Suppressor macrophage treated with lipopolysaccharide for 1 hour (primary cell): ENCODE measurements at regions not wholly inside any gene's neighbourhood (a gene's known extent, or its start where the extent isn't known, plus 50 kb on each side); places are given as distances from the start of the nearest gene placed in this dataset.
A peak's percentile ranks its signal among the peaks of the same experiment; 100 is the strongest.

Experiments
- DNase-seq, 3 donors: peaks; one replicate each; pipeline ENCODE4 v3.0.0-alpha.2; 2020 to 2022

DNA sequence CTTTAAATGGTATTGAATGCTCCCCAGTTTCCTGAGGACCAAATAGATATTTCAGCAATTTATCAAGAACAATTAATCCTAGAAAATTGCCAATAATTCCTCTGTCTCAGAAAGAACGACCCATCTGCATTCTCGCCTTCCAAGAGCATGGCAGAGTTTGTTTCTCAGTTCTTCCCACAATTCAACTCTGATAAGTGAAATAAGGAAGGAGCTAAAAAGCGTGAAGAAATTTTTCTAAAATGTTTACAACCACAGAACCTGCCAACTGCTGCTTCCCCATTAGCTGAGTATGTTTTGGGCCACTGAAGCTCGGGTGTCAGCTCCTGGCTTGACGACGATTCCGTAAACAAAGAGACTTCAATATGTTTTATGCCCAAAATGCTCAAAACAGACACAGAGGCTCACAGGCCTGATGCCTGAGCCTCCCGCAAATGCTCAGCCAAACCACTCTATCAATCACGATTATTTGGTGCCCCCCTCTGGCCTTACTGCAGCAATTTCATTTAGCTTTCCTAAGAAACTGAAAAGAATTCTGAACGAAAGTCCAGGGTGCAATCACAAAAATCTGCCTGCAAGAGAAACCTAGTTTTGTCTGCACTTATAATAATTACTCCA lies 259.2 kb upstream of the CCDC54 start:
- peak; percentile 16 to 37 (median 23) for DNase-seq

- DNase-seq = no peak
Measured at GRCh38 chr3:107124885-107125284, 252.4 kb upstream of the CCDC54 start.

DNA sequence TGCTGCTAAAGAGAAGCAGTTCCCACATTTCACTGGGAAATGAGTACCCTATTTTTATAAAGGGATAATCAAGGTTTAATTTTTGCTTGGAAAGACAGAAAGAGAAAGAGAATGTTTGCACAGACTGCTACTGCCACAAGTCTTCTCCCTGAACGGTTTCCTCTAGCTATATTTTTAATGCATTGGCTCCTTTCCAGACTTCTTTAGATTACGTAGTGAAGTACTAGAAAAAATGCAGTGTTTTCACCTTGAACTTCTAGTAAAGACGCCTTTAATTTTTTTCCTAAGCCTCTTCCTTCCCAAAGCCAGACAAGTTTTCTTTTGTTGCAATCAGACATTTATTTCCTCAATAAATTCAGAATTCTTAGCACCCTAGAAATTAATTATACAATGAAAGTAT lies 248.3 kb upstream of the CCDC54 start:
- DNase-seq = no peak

DNA sequence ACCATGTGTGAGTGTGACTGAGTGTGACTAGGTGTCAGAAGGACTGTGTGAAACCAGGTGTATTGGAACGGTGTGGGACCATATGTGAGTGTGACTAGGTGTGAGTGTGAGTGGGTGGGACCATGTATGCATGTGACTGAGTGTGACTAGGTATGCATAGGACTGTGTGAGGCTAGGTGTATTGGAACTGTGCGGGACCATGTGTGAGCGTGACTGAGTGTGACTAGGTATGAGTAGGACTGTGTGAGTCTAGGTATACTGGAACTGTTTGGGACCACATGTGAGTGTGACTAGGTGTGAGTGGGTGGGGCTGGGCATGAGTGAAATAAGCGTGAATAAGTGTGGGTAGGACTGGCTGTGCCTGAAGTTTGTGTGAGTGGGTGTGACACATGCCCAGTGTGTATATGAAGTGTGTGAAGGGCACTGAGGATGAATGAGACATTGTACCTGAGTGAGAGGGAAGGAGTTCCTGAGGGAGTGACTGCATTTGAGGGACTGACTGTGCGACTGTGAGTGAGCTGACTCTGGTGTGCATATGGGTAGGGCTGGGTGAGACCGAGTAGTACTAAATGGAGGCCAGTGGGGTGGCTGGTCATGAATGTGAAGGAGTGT lies 247.0 kb upstream of the CCDC54 start:
- DNase-seq = no peak

GRCh38 chr3:107132674-107133073 lies 244.6 kb upstream of the CCDC54 start:
- DNase-seq = no peak

DNA sequence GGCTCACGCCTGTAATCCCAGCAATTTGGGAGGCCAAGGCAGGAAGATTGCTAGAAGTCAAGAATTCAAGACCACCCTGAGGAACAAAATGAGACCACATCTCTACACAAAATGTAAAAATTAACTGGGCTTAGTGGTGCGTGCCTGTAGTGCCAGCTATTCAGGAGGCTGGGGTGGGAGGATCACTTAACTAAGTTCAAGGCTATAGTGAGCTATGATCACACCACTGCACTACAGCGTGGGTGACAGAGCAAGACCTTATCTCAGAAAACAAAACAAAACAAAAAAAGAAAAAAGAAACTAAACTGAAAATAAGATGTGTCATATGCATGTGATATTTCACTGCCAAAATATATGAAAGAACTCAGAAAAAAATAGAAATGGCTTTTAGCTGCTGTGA lies 243.3 kb upstream of the CCDC54 start:
- DNase-seq = no peak

- no peak for DNase-seq
Measured at GRCh38 chr3:107142171-107142570, 235.1 kb upstream of the CCDC54 start.

DNA sequence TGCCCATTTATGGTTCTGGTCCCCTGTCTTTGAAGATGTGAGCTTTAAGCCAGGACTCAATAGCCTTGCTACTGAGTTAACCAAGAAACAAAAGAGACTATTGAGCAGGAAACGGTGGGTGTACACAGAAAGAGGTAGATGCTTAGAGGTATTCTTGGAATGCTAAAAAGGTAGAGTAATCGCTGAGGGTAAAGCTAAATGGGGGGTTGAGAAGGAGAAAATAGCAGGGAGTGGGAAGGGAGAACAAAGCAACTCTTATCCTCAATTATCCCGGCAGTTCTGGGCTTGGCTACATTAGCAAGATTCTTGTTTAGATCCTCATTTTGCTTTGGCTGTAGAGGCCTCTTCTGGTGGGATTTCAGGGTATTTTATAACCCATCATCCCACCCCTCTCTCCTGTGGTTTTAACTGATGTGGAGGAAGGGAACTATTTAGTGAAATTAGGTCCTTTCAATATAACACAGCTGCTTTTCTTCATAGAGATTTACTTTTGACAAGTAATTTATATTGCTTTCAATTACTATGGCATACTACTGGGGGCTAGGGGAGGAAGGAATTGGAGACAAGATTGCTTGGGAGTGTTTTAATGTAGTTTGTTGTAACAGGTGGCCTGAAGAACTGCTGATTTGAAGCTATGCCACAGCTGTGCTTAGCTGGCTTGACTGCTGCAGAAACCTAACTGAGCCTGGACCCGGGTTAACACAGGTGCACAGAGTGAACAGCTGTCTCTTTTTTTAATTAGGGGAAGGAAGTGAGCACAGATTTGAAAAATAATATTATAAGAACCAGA lies 234.3 kb upstream of the CCDC54 start:
- no peak for DNase-seq

DNA sequence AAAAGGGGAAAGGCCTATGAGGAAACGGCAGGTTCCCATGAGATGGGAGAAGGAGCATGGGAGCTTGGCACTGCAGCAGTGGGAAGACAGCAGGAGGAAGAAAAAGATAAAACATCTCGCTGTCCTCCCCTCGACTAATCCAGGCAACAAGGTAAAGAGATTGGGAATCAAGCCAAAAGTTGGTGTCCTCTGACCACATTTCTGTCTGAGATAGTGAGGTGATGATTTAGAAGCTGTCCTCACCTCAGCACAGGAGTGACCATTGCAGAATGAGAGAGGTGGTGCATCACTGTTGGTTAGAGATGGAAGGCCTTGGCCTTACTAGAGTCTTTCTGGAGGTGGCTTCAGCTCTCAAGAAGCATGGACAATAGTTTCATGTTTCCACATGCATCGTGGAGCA lies 226.6 kb upstream of the CCDC54 start:
- no peak for DNase-seq

DNA sequence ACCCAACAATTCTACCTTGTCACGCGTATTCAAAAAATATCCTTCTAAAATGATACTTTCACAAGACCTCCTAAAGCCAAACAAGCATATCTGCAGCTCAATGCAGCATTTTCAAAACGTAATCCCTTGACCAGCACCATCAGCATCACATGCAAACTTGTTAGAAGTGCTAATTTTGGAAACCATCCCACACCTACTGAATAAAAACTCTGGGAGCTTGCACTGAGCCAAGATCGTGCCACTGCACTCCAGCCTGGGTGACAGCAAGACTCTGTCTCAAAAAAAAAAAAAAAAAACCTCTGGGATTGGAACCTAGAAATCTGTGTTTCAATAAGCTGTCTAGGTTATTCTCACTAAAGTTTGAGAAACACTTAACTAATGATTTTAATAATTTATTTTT lies 223.3 kb upstream of the CCDC54 start:
- DNase-seq = no peak

GRCh38 chr3:107172411-107172810 lies 204.8 kb upstream of the CCDC54 start:
- no peak for DNase-seq

- DNase-seq = no peak
Measured at GRCh38 chr3:107184375-107184774, 192.9 kb upstream of the CCDC54 start.

DNA sequence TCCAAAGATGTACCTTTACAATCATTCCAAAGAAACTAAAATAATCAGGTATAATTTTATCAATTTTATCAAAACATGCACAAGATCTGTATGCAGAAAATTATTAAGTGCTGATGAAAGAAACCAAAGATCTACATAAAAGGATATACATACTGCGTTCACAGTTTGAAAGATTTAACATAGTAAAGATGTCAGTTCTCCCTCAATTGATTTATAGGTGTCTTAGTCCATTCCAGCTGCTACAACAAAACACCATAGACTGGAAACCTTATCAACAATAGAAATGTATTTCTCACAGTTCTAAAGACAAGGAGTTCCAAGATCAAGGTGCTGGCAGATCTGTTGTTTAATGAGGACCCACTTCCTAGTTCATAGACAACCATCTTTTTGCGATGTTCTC lies 189.0 kb upstream of the CCDC54 start:
- no peak for DNase-seq

GRCh38 chr3:107189158-107189791 lies 188.0 kb upstream of the CCDC54 start:
- DNase-seq = no peak

GRCh38 chr3:107193116-107193515 lies 184.1 kb upstream of the CCDC54 start:
- no peak for DNase-seq

- no peak for DNase-seq
Measured at GRCh38 chr3:107198581-107199181, 178.6 kb upstream of the CCDC54 start.

- DNase-seq = no peak
Measured at GRCh38 chr3:107201146-107201545, 176.1 kb upstream of the CCDC54 start.

DNA sequence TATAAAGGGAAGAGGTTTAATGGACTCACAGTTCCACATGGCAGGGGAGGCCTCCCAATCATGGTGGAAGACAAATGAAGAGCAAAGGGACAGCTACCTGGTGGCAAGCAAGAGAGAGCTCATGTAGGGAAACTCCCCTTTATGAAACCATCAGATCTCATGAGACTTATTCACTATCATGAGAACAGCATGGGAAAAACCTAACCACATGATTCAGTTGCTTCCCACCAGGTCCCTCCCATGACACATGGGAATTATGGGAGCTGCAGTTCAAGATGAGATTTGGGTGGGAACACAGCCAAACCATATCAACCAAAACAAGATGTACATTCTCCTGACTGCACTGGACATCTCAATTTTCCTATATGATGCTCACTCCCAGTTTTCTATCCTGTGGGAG lies 174.4 kb upstream of the CCDC54 start:
- DNase-seq = peak; percentile 9 to 40 (median 16)

- DNase-seq = no peak
Measured at GRCh38 chr3:107204121-107204520, 173.1 kb upstream of the CCDC54 start.

DNA sequence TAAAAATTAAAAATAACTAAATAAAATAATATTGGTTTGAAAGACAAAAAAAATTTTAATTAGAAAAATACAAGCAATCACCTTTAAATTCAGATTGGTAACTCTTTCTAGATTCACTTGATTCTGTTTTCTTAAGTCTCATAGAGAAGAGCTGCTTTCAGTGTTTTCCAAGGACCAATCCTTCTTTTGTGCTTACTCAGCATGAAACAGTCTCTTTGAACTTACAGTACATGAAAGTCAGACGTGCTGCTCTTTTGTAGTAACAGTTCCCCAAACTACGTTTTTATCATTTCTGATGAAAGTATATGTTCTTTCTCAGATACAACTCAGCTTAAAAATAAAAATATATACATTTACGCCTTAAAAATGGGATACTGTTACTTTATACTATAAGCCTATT lies 171.9 kb upstream of the CCDC54 start:
- no peak for DNase-seq

GRCh38 chr3:107206141-107206540 lies 171.1 kb upstream of the CCDC54 start:
- DNase-seq = peak; percentile 31 to 41 (median 40)

DNA sequence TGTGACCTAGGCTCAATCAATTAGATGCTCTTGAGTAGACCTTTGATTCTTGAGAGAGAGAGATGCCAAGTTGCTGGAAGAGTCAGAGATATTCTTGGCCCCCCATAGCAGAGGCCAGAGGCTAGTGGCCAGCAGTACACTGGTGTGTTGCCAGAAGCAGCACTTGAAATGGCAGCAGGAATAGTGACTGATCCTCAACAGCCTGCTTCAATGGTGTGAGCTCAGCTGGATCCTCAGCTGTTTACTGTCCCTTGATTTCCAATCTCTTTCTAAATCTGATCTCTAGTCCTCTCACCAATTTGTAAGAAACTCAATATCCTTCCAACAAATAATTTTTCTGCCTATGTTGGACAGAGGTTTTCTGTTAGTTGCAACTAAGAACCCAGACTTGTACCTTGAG lies 170.3 kb upstream of the CCDC54 start:
- no peak for DNase-seq

- DNase-seq = peak in 2 of 3 donors; percentile 1 to 3
Measured at GRCh38 chr3:107208100-107208499, 169.1 kb upstream of the CCDC54 start.
